Psoas muscle (tissue), 7 donors: ENCODE measurements at regions not wholly inside any gene's neighbourhood (a gene's known extent, or its start where the extent isn't known, plus 50 kb on each side); places are given as distances from the start of the nearest gene placed in this dataset.

Experiments
- ATAC-seq, 4 donors: fragments of 200-7000 bp; cut with Tn5 transposase; one replicate each; pipeline ENCODE4 v1.9.1; 2020; ENCODE audit warnings: moderate library complexity in 3 of 4, mild to moderate bottlenecking in 2 of 4
- DNase-seq, 2 donors: peaks; one replicate each; pipeline ENCODE4 v3.0.0-alpha.2; 2020
- H3K27ac ChIP-seq: fragments of 200-600 bp; one replicate; pipeline ENCODE4 v1.8.0; 2022
- H3K27me3 ChIP-seq, 3 donors: fragments of 200-600 bp in 1 of 3; one replicate each; pipeline versions ENCODE4 v1.6.1 to v1.8.0; 2013 to 2022; ENCODE audit warnings: low read length in 2 of 3, mild to moderate bottlenecking in 2 of 3, moderate library complexity in 1 of 3; ENCODE audit not compliant: insufficient read depth in 3 of 3
- H3K36me3 ChIP-seq, 2 donors: fragments of 200-600 bp in 1 of 2; one replicate each; pipeline versions ENCODE4 v1.6.1 to v1.8.0; 2013 to 2022; ENCODE audit warnings: low read depth in 1 of 2, mild to moderate bottlenecking in 1 of 2, moderate library complexity in 1 of 2; ENCODE audit not compliant: insufficient read depth in 1 of 2
- H3K4me1 ChIP-seq: fragments of 200-600 bp; one replicate; pipeline ENCODE4 v1.8.0; 2022
- H3K4me3 ChIP-seq: fragments of 200-600 bp; one replicate; pipeline ENCODE4 v1.8.0; 2022; ENCODE audit warnings: mild to moderate bottlenecking
- H3K9me3 ChIP-seq: fragments of 200-600 bp; one replicate; pipeline ENCODE4 v1.8.0; 2022
- CTCF ChIP-seq: fragments of 200-600 bp; IDR thresholded peaks from one replicate; pipeline ENCODE4 v1.8.0; 2022; ENCODE audit warnings: antibody characterized with exemption
- WGBS, 3 donors: extraction: QIAGEN DNeasy Blood & Tissue Kit; methylation state at CpG; one replicate each; pipeline versions ENCODE4 v1.1.6 to v1.1.7; 2013; 5-methylcytosine and 5-hydroxymethylcytosine counted together
- intact Hi-C, 2 donors: fragments of 100-400 bp; cut with DNase I; formaldehyde crosslinking; loops; one replicate each; pipeline versions ENCODE4 v1.11.0 to v1.14.2; 2022
- donor health status: healthy with polysubstance abuse.
- donor health status: DM: no; HTN: no; CAD: no; lungs with moderate emphysema.
- donor health status: Bipolar disorder and iron deficiency.
- donor health status: healthy.
- donor health status: DM: yes; HTN: yes; CAD: no.
- donor health status: DM: no; HTN: no; CAD: no.
- donor health status: DM: yes; HTN: yes; CAD: no.

GRCh38 chr17:70314096-70314495, 144.8 kb downstream of the KCNJ2 start:
- no peaks in the 10 kb centered on the region for H3K27me3 ChIP-seq
- no peak for TF ChIP-seq CTCF
- 70 to 78% (median 71%) methylated on average over 2 of the region's 2 CpGs for WGBS, 3 donors
- H3K36me3 ChIP-seq, result no peaks in the 10 kb centered on the region
- no peak overlapping the region for H3K4me3 ChIP-seq
- no peaks in the 10 kb centered on the region for H3K9me3 ChIP-seq
- ATAC-seq, result no peak
- no peak for DNase-seq
- intact Hi-C loops, result loop anchor here in 1 of 2 donors (5.0 kb wide), 1 partner anchor 132 kb away; no protein-coding TSS in a partner anchor
- H3K4me1 ChIP-seq, result peaks cover 28% of the 10 kb centered on the region
- H3K27ac ChIP-seq, result no peak overlapping the region

GRCh38 chr17:70314506-70314905, 145.2 kb downstream of the KCNJ2 start:
- TF ChIP-seq CTCF, result no peak
- Histone ChIP-seq H3K27me3 (no peaks in the 10 kb centered on the region), H3K27ac (no peak overlapping the region), H3K9me3 (no peaks in the 10 kb centered on the region), H3K4me3 (no peak overlapping the region), H3K36me3 (no peaks in the 10 kb centered on the region), H3K4me1 (peaks cover 27% of the 10 kb centered on the region)
- ATAC-seq (no peak), DNase-seq (no peak)
- 76 to 85% (median 78%) methylated on average over 6 of the region's 6 CpGs for WGBS, 3 donors
- intact Hi-C loops, result loop anchor here in 1 of 2 donors (5.0 kb wide), 1 partner anchor 132 kb away; no protein-coding TSS in a partner anchor

- Histone ChIP-seq H3K27ac (no peak overlapping the region), H3K4me1 (peaks cover 17% of the 10 kb centered on the region), H3K27me3 (no peaks in the 10 kb centered on the region), H3K9me3 (no peaks in the 10 kb centered on the region), H3K36me3 (no peaks in the 10 kb centered on the region), H3K4me3 (no peak overlapping the region)
- no peak for ATAC-seq
- TF ChIP-seq CTCF, result no peak
- 16 to 23% (median 23%) methylated on average over 1 of the region's 1 CpG for WGBS, 3 donors
- DNase-seq, result no peak
- intact Hi-C loops, result no loop called here
Observed at GRCh38 chr17:70317421-70317820, 148.1 kb downstream of the KCNJ2 start.

DNA sequence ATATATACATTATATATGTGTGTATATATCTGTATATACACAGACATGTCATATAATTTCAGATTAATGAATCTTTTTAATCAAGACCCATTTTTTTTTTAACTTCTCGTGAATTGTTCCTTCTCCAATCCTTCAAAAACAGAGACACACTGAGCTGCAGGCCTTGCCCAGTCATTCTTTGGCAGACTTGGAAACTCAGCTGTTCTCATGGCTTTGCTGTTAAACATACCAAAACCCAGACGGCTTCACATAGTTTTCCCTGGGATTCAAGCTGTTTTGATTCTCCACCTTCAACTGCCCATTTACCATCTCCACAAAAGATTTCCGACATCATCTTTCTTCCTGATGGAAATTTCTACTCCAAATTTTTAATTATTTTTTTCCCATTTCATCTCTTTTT, 148.7 kb downstream of the KCNJ2 start:
- WGBS, 3 donors, result 54 to 62% (median 57%) methylated on average over 3 of the region's 3 CpGs
- Histone ChIP-seq H3K9me3 (no peaks in the 10 kb centered on the region), H3K36me3 (no peaks in the 10 kb centered on the region), H3K4me1 (peaks cover 17% of the 10 kb centered on the region), H3K27ac (no peak overlapping the region), H3K27me3 (no peaks in the 10 kb centered on the region), H3K4me3 (no peak overlapping the region)
- ATAC-seq (no peak), DNase-seq (no peak)
- TF ChIP-seq CTCF, result no peak
- intact Hi-C loops, result no loop called here

GRCh38 chr17:70319516-70319915, 150.2 kb downstream of the KCNJ2 start:
- intact Hi-C loops, result no loop called here
- 38 to 51% (median 40%) methylated on average over 3 of the region's 3 CpGs for WGBS, 3 donors
- no peaks in the 10 kb centered on the region for H3K36me3 ChIP-seq

More at GRCh38 chr17:70319516-70319915, 150.2 kb downstream of the KCNJ2 start:
- Histone ChIP-seq H3K27me3 (no peaks in the 10 kb centered on the region), H3K4me1 (peaks cover 17% of the 10 kb centered on the region), H3K9me3 (no peaks in the 10 kb centered on the region), H3K4me3 (no peak overlapping the region), H3K27ac (no peak overlapping the region)
- TF ChIP-seq CTCF, result no peak
- no peak for DNase-seq
- ATAC-seq, result peak in 1 of 4 donors; percentile 44
